HG03159 (cell line): ENCODE measurements at regions not wholly inside any gene's neighbourhood (a gene's known extent, or its start where the extent isn't known, plus 50 kb on each side); places are given as distances from the start of the nearest gene placed in this dataset.

ENCODE experiments used
- ATAC-seq: cut with Tn5 transposase; IDR thresholded peaks from one replicate; pipeline ENCODE4 v1.9.1; 2021; ENCODE audit warnings: mild to moderate bottlenecking, moderate library complexity; ENCODE audit not compliant: unreplicated experiment

GRCh38 chr10:105807935-105808587, 1167.0 kb downstream of the SORCS3 start:
- ATAC-seq: no peak

- ATAC-seq: no peak
Observed at GRCh38 chr10:105803206-105803605, 1162.1 kb downstream of the SORCS3 start.

GRCh38 chr10:105800641-105801040, 1159.6 kb downstream of the SORCS3 start:
- ATAC-seq: no peak

- no peak for ATAC-seq
Observed at GRCh38 chr10:105798328-105798889, 1157.3 kb downstream of the SORCS3 start.

- ATAC-seq: peak; percentile 88
Observed at GRCh38 chr10:105797234-105797890, 1156.3 kb downstream of the SORCS3 start.

- ATAC-seq: no peak
Observed at GRCh38 chr10:105793071-105793470, 1152.0 kb downstream of the SORCS3 start.

GRCh38 chr10:105785721-105786120, 1144.6 kb downstream of the SORCS3 start:
- no peak for ATAC-seq

GRCh38 chr10:105783936-105784483, 1142.9 kb downstream of the SORCS3 start:
- no peak for ATAC-seq

- ATAC-seq: no peak
Observed at GRCh38 chr10:105774881-105775280, 1133.8 kb downstream of the SORCS3 start.

- no peak for ATAC-seq
Observed at GRCh38 chr10:105774351-105774750, 1133.3 kb downstream of the SORCS3 start.

GRCh38 chr10:105770524-105771212, 1129.6 kb downstream of the SORCS3 start:
- no peak for ATAC-seq

- no peak for ATAC-seq
Observed at GRCh38 chr10:105769248-105770184, 1128.4 kb downstream of the SORCS3 start.

GRCh38 chr10:105763611-105764010, 1122.5 kb downstream of the SORCS3 start:
- no peak for ATAC-seq

- ATAC-seq: no peak
Observed at GRCh38 chr10:105761576-105762260, 1120.6 kb downstream of the SORCS3 start.

GRCh38 chr10:105759669-105760068, 1118.6 kb downstream of the SORCS3 start:
- ATAC-seq: no peak

- ATAC-seq: no peak
Observed at GRCh38 chr10:105758209-105758998, 1117.3 kb downstream of the SORCS3 start.

GRCh38 chr10:105757302-105757701, 1116.2 kb downstream of the SORCS3 start:
- no peak for ATAC-seq

- no peak for ATAC-seq
Observed at GRCh38 chr10:105756386-105756785, 1115.3 kb downstream of the SORCS3 start.

GRCh38 chr10:105751688-105752087, 1110.6 kb downstream of the SORCS3 start:
- ATAC-seq: no peak
